ENCODE measurements at regions not wholly inside any gene's neighbourhood (a gene's known extent, or its start where the extent isn't known, plus 50 kb on each side); places are given as distances from the start of the nearest gene placed in this dataset.

- TF ChIP-seq, protein P1, sequence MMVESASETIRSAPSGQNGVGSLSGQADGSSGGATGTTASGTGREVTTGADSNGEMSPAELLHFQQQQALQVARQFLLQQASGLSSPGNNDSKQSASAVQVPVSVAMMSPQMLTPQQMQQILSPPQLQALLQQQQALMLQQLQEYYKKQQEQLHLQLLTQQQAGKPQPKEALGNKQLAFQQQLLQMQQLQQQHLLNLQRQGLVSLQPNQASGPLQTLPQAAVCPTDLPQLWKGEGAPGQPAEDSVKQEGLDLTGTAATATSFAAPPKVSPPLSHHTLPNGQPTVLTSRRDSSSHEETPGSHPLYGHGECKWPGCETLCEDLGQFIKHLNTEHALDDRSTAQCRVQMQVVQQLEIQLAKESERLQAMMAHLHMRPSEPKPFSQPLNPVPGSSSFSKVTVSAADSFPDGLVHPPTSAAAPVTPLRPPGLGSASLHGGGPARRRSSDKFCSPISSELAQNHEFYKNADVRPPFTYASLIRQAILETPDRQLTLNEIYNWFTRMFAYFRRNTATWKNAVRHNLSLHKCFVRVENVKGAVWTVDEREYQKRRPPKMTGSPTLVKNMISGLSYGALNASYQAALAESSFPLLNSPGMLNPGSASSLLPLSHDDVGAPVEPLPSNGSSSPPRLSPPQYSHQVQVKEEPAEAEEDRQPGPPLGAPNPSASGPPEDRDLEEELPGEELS (CRISPR knock-in tag; IDR thresholded peaks at IDR 0.05), result no peak
- TF ChIP-seq NR2C2 (CRISPR knock-in tag; IDR thresholded peaks at IDR 0.05) (no peak), CTCF (IDR thresholded peaks at IDR 0.05) (no peak), SP1 (CRISPR knock-in tag; conservative IDR thresholded peaks at IDR 0.05) (no peak), ESRRA (CRISPR knock-in tag; IDR thresholded peaks at IDR 0.05; ENCODE audit: borderline replicate concordance) (no peak), ATF6 (CRISPR knock-in tag; IDR thresholded peaks at IDR 0.05) (no peak), USF2 (CRISPR knock-in tag; IDR thresholded peaks at IDR 0.05) (no peak), NFYB (CRISPR knock-in tag; conservative IDR thresholded peaks at IDR 0.05; ENCODE audit: low read depth) (no peak), FOXP1 (CRISPR knock-in tag; IDR thresholded peaks at IDR 0.05; ENCODE audit: borderline replicate concordance) (no peak), FOXK1 (CRISPR knock-in tag; IDR thresholded peaks at IDR 0.05) (no peak)
- TF ChIP-seq, protein P2, sequence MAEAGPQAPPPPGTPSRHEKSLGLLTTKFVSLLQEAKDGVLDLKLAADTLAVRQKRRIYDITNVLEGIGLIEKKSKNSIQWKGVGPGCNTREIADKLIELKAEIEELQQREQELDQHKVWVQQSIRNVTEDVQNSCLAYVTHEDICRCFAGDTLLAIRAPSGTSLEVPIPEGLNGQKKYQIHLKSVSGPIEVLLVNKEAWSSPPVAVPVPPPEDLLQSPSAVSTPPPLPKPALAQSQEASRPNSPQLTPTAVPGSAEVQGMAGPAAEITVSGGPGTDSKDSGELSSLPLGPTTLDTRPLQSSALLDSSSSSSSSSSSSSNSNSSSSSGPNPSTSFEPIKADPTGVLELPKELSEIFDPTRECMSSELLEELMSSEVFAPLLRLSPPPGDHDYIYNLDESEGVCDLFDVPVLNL (CRISPR knock-in tag; IDR thresholded peaks at IDR 0.05; ENCODE audit: borderline replicate concordance, low read depth), result no peak
- TF ChIP-seq, protein P3, sequence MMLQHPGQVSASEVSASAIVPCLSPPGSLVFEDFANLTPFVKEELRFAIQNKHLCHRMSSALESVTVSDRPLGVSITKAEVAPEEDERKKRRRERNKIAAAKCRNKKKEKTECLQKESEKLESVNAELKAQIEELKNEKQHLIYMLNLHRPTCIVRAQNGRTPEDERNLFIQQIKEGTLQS (CRISPR knock-in tag; conservative IDR thresholded peaks at IDR 0.05), result no peak
- TF ChIP-seq, protein P4, sequence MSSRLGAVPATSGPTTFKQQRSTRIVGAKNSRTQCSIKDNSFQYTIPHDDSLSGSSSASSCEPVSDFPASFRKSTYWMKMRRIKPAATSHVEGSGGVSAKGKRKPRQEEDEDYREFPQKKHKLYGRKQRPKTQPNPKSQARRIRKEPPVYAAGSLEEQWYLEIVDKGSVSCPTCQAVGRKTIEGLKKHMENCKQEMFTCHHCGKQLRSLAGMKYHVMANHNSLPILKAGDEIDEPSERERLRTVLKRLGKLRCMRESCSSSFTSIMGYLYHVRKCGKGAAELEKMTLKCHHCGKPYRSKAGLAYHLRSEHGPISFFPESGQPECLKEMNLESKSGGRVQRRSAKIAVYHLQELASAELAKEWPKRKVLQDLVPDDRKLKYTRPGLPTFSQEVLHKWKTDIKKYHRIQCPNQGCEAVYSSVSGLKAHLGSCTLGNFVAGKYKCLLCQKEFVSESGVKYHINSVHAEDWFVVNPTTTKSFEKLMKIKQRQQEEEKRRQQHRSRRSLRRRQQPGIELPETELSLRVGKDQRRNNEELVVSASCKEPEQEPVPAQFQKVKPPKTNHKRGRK (CRISPR knock-in tag; IDR thresholded peaks at IDR 0.05; ENCODE audit: borderline replicate concordance), result no peak
Observed at GRCh38 chr20:54385746-54386145, 89.6 kb upstream of the DOK5 start.
